HEK293 (cell line): ENCODE measurements at regions not wholly inside any gene's neighbourhood (a gene's known extent, or its start where the extent isn't known, plus 50 kb on each side); places are given as distances from the start of the nearest gene placed in this dataset.

ENCODE experiments used
- CTCF ChIA-PET: fragments of 350-600 bp; formaldehyde crosslinking; extraction: SDS; loops from one replicate; lab custom pipeline; 2021; ENCODE audit warnings: antibody characterized with exemption; lab: Yijun Ruan, JAX
- POLR2A ChIA-PET: fragments of 300-600 bp; formaldehyde crosslinking; extraction: SDS; loops from one replicate; lab custom pipeline; 2020; ENCODE audit warnings: antibody characterized with exemption, inconsistent platforms; lab: Yijun Ruan, JAX
- H3K27ac ChIP-seq: fragments of 200-500 bp; sonication (Bioruptor generic); 2 replicates; pipeline ENCODE4 v1.5.1; 2014; ENCODE audit warnings: low read depth, low read length, control low read depth, inconsistent platforms; ENCODE audit errors: extremely low read depth
- H3K36me3 ChIP-seq, 2 experiments: fragments of 200-500 bp in 1 of 2; sonication (Bioruptor generic) in 1 of 2; 1 replicate in 1 of 2; 2 replicates in 1 of 2; pipeline ENCODE4 v1.5.1; 2014 to 2017; ENCODE audit warnings: inconsistent platforms in 2 of 2, low read length in 2 of 2; ENCODE audit not compliant: control insufficient read depth in 2 of 2, insufficient read depth in 1 of 2
- H3K4me1 ChIP-seq: fragments of 200-500 bp; sonication (Bioruptor generic); 2 replicates; pipeline ENCODE4 v1.5.1; 2014; ENCODE audit warnings: mild to moderate bottlenecking, low read length, inconsistent platforms; ENCODE audit not compliant: control insufficient read depth, insufficient read depth
- H3K4me3 ChIP-seq: 2 replicates; pipeline ENCODE4 v1.5.1; 2011; ENCODE audit warnings: low read depth, mild to moderate bottlenecking, control low read depth, low read length, moderate library complexity
- H3K9me3 ChIP-seq: fragments of 200-500 bp; sonication (Bioruptor generic); 2 replicates; pipeline ENCODE4 v1.5.1; 2014; ENCODE audit warnings: low read depth, low read length, inconsistent platforms; ENCODE audit not compliant: control insufficient read depth, insufficient read depth
- FEZF1 ChIP-seq: fragments of 450-650 bp; formaldehyde crosslinking; IDR thresholded peaks from 2 replicates; pipeline ENCODE4 v1.5.1; 2016; ENCODE audit warnings: missing biosample characterization, missing genetic modification characterization
- GFI1B ChIP-seq: fragments of 450-650 bp; formaldehyde crosslinking; IDR thresholded peaks from 2 replicates; pipeline ENCODE4 v1.5.1; 2016; ENCODE audit warnings: missing biosample characterization, missing genetic modification characterization
- IKZF3 ChIP-seq: fragments of 450-650 bp; IDR thresholded peaks from 2 replicates; pipeline ENCODE4 v1.5.0; 2018; ENCODE audit warnings: missing biosample characterization, mild to moderate bottlenecking, missing genetic modification characterization, moderate library complexity
- KLF1 ChIP-seq: fragments of 450-650 bp; formaldehyde crosslinking; IDR thresholded peaks from 2 replicates; pipeline ENCODE4 v1.5.1; 2016; ENCODE audit warnings: missing biosample characterization, missing genetic modification characterization
- ZBTB26 ChIP-seq: fragments of 450-650 bp; formaldehyde crosslinking; optimal IDR thresholded peaks from 2 replicates; pipeline ENCODE3; 2016; ENCODE audit warnings: missing biosample characterization, mild to moderate bottlenecking, missing genetic modification characterization
- ZBTB48 ChIP-seq: fragments of 450-650 bp; formaldehyde crosslinking; IDR thresholded peaks from 2 replicates; pipeline ENCODE4 v1.5.1; 2016; ENCODE audit warnings: missing biosample characterization, missing genetic modification characterization
- ZFHX2 ChIP-seq: fragments of 450-650 bp; formaldehyde crosslinking; conservative IDR thresholded peaks from 2 replicates; pipeline ENCODE4 v1.5.1; 2016; ENCODE audit warnings: missing biosample characterization, missing genetic modification characterization
- ZNF112 ChIP-seq: fragments of 450-650 bp; formaldehyde crosslinking; IDR thresholded peaks from 2 replicates; pipeline ENCODE4 v1.5.0; 2017; ENCODE audit warnings: missing biosample characterization, missing genetic modification characterization
- ZNF114 ChIP-seq: fragments of 450-650 bp; formaldehyde crosslinking; IDR thresholded peaks from 2 replicates; pipeline ENCODE4 v1.5.0; 2017; ENCODE audit warnings: missing biosample characterization, missing genetic modification characterization
- ZNF132 ChIP-seq: fragments of 450-650 bp; formaldehyde crosslinking; IDR thresholded peaks from 2 replicates; pipeline ENCODE4 v1.5.1; 2017; ENCODE audit warnings: missing biosample characterization, missing genetic modification characterization, borderline replicate concordance
- ZNF138 ChIP-seq: fragments of 450-650 bp; formaldehyde crosslinking; IDR thresholded peaks from 2 replicates; pipeline ENCODE4 v1.5.1; 2016; ENCODE audit warnings: missing biosample characterization, missing genetic modification characterization, borderline replicate concordance
- ZNF24 ChIP-seq: fragments of 450-650 bp; formaldehyde crosslinking; IDR thresholded peaks from 2 replicates; pipeline ENCODE4 v1.5.1; 2016; ENCODE audit warnings: missing biosample characterization, missing genetic modification characterization
- ZNF302 ChIP-seq: fragments of 450-650 bp; formaldehyde crosslinking; IDR thresholded peaks from 2 replicates; pipeline ENCODE4 v1.5.1; 2016; ENCODE audit warnings: missing biosample characterization, missing genetic modification characterization, low read depth
- ZNF426 ChIP-seq: fragments of 450-650 bp; formaldehyde crosslinking; IDR thresholded peaks from 2 replicates; pipeline ENCODE4 v1.5.1; 2017; ENCODE audit warnings: missing biosample characterization, missing genetic modification characterization, mild to moderate bottlenecking, inconsistent platforms, moderate library complexity
- ZNF548 ChIP-seq: fragments of 450-650 bp; formaldehyde crosslinking; IDR thresholded peaks from 2 replicates; pipeline ENCODE4 v1.5.1; 2016; ENCODE audit warnings: missing biosample characterization, missing genetic modification characterization
- ZNF610 ChIP-seq: fragments of 450-650 bp; formaldehyde crosslinking; IDR thresholded peaks from 2 replicates; pipeline ENCODE4 v1.5.1; 2016; ENCODE audit warnings: missing biosample characterization, missing genetic modification characterization, borderline replicate concordance
- ZNF624 ChIP-seq: fragments of 450-650 bp; formaldehyde crosslinking; IDR thresholded peaks from 2 replicates; pipeline ENCODE4 v1.5.1; 2017; ENCODE audit warnings: missing biosample characterization, missing genetic modification characterization
- ZNF658 ChIP-seq: fragments of 450-650 bp; formaldehyde crosslinking; IDR thresholded peaks from 2 replicates; pipeline ENCODE4; 2016; ENCODE audit warnings: missing biosample characterization, missing genetic modification characterization
- ZNF830 ChIP-seq: fragments of 450-650 bp; IDR thresholded peaks from 2 replicates; pipeline ENCODE4 v1.5.0; 2018; ENCODE audit warnings: missing biosample characterization, missing genetic modification characterization, low read depth, mild to moderate bottlenecking, moderate library complexity
- ZSCAN16 ChIP-seq: fragments of 450-650 bp; formaldehyde crosslinking; IDR thresholded peaks from 2 replicates; pipeline ENCODE4 v1.5.1; 2016; ENCODE audit warnings: missing biosample characterization, missing genetic modification characterization
- ZSCAN18 ChIP-seq: fragments of 450-650 bp; formaldehyde crosslinking; IDR thresholded peaks from 2 replicates; pipeline ENCODE4 v1.5.1; 2016; ENCODE audit warnings: missing biosample characterization, missing genetic modification characterization
- ZSCAN30 ChIP-seq: fragments of 450-650 bp; IDR thresholded peaks from 2 replicates; pipeline ENCODE4 v1.5.1; 2018; ENCODE audit warnings: missing biosample characterization, mild to moderate bottlenecking, missing genetic modification characterization, moderate library complexity

GRCh38 chr1:24999426-24999825, 69.3 kb upstream of the RUNX3 start:
- CTCF ChIA-PET = interaction anchor here (0.6 kb wide), 2 partner anchors 257 to 873 kb away, joined by 3 to 4 read pairs; no protein-coding TSS in a partner anchor
- Histone ChIP-seq H3K4me3 (no peak overlapping the region), H3K27ac (no peak overlapping the region), H3K36me3 (no peaks in the 10 kb centered on the region)
- TF ChIP-seq IKZF3 (tag by site-specific recombination) = no peak
- TF ChIP-seq ZNF112 (tag by site-specific recombination) = no peak
- no peak for TF ChIP-seq ZBTB26 (tag by site-specific recombination)
- TF ChIP-seq ZNF138 (tag by site-specific recombination) = no peak
- TF ChIP-seq GFI1B = no peak
- TF ChIP-seq ZNF24 (tag by site-specific recombination) = no peak
- no peak for TF ChIP-seq ZSCAN18 (tag by site-specific recombination)
- no peak for TF ChIP-seq ZNF302 (tag by site-specific recombination)
- TF ChIP-seq ZFHX2 = no peak
- TF ChIP-seq ZNF624 (tag by site-specific recombination) = no peak
- no peak for TF ChIP-seq ZNF426 (tag by site-specific recombination)
- TF ChIP-seq ZSCAN16 (tag by site-specific recombination) = no peak
- TF ChIP-seq ZNF548 (tag by site-specific recombination) = no peak
- no peak for TF ChIP-seq ZNF114
- TF ChIP-seq ZBTB48 (tag by site-specific recombination) = no peak
- no peak for TF ChIP-seq ZNF658
- no peak for TF ChIP-seq ZNF610 (tag by site-specific recombination)
- TF ChIP-seq ZNF132 (tag by site-specific recombination) = no peak
- TF ChIP-seq, all 188 proteins: peak for 0
- H3K4me1 ChIP-seq = no peaks in the 10 kb centered on the region
- no peaks in the 10 kb centered on the region for H3K9me3 ChIP-seq
- POLR2A ChIA-PET = no interaction called here

- CTCF ChIA-PET = no interaction called here
- no peaks in the 10 kb centered on the region for H3K4me1 ChIP-seq
- H3K9me3 ChIP-seq = no peaks in the 10 kb centered on the region
- TF ChIP-seq FEZF1 (tag by site-specific recombination) (no peak), ZNF830 (tag by site-specific recombination) (no peak), KLF1 (tag by site-specific recombination) (peak; percentile 90), ZSCAN30 (tag by site-specific recombination) (no peak)
- TF ChIP-seq, all 188 proteins: peak for 1
- POLR2A ChIA-PET = no interaction called here
- Histone ChIP-seq H3K4me3 (no peak overlapping the region), H3K27ac (no peak overlapping the region), H3K36me3 (no peaks in the 10 kb centered on the region)
Observed at GRCh38 chr1:24998563-24999245, 68.6 kb upstream of the RUNX3 start.
